Loucy (cell line): ENCODE measurements at regions not wholly inside any gene's neighbourhood (a gene's known extent, or its start where the extent isn't known, plus 50 kb on each side); places are given as distances from the start of the nearest gene placed in this dataset.

Source experiments
- H2AFZ ChIP-seq: fragments of 200-600 bp; sonication (generic); 2 replicates; pipeline ENCODE4 v1.6.0; 2016; ENCODE audit warnings: antibody characterized with exemption, mild to moderate bottlenecking, low read length, moderate library complexity
- H3F3A ChIP-seq: fragments of 200-600 bp; 2 replicates; pipeline ENCODE4 v1.6.0; 2016; ENCODE audit warnings: antibody characterized with exemption, low read depth, mild to moderate bottlenecking
- H3K27me3 ChIP-seq: fragments of 200-600 bp; sonication (generic); 2 replicates; pipeline ENCODE4 v1.6.1; 2014; ENCODE audit warnings: low read length, mild to moderate bottlenecking; ENCODE audit not compliant: insufficient read depth, poor library complexity, severe bottlenecking
- H3K36me3 ChIP-seq: fragments of 200-600 bp; sonication (generic); 2 replicates; pipeline ENCODE4 v1.6.1; 2016; ENCODE audit warnings: low read length; ENCODE audit not compliant: insufficient read depth
- H3K4me1 ChIP-seq: fragments of 200-600 bp; sonication (generic); 2 replicates; pipeline ENCODE4 v1.5.1; 2014; ENCODE audit warnings: low read length, mild to moderate bottlenecking; ENCODE audit not compliant: insufficient read depth, poor library complexity, severe bottlenecking
- H3K4me2 ChIP-seq: fragments of 200-600 bp; sonication (generic); 2 replicates; pipeline ENCODE4 v1.6.0; 2014; ENCODE audit warnings: antibody characterized with exemption, low read length, low read depth, mild to moderate bottlenecking; ENCODE audit not compliant: poor library complexity, severe bottlenecking
- H3K4me3 ChIP-seq: fragments of 200-600 bp; sonication (generic); 2 replicates; pipeline ENCODE4 v1.5.1; 2014; ENCODE audit warnings: low read length, mild to moderate bottlenecking, mixed read lengths; ENCODE audit not compliant: poor library complexity, severe bottlenecking
- H3K79me2 ChIP-seq: fragments of 200-600 bp; sonication (generic); 2 replicates; pipeline ENCODE4 v1.6.1; 2014; ENCODE audit warnings: low read length; ENCODE audit not compliant: insufficient read depth
- H3K9ac ChIP-seq: fragments of 200-600 bp; sonication (generic); 2 replicates; pipeline ENCODE4 v1.6.0; 2014; ENCODE audit warnings: mild to moderate bottlenecking, low read depth, low read length, moderate library complexity; ENCODE audit not compliant: poor library complexity, severe bottlenecking
- H3K9me2 ChIP-seq: fragments of 200-600 bp; sonication (generic); replicated peaks from 2 replicates; pipeline ENCODE4 v1.6.1; 2016; ENCODE audit warnings: low read depth, low read length, mixed read lengths
- H3K9me3 ChIP-seq: fragments of 200-600 bp; sonication (generic); 2 replicates; pipeline ENCODE4 v1.6.1; 2014; ENCODE audit warnings: mild to moderate bottlenecking, antibody characterized with exemption, low read length, low read depth; ENCODE audit not compliant: insufficient read depth
- H4K20me1 ChIP-seq: fragments of 200-600 bp; sonication (generic); 2 replicates; pipeline ENCODE4 v1.6.0; 2014; ENCODE audit warnings: antibody characterized with exemption, low read length, mild to moderate bottlenecking; ENCODE audit not compliant: insufficient read depth, poor library complexity, severe bottlenecking
- EZH2phosphoT487 ChIP-seq: fragments of 200-600 bp; IDR thresholded peaks from 2 replicates; pipeline ENCODE4 v1.6.1; 2018; ENCODE audit warnings: antibody characterized with exemption, mild to moderate bottlenecking, moderate library complexity, borderline replicate concordance
- TF ChIP-seq, protein P1 (sequence below): fragments of 200-600 bp; sonication (generic); conservative IDR thresholded peaks from 2 replicates; pipeline ENCODE4 v1.5.1; 2014; ENCODE audit warnings: mild to moderate bottlenecking, antibody characterized with exemption, low read length

DNA sequence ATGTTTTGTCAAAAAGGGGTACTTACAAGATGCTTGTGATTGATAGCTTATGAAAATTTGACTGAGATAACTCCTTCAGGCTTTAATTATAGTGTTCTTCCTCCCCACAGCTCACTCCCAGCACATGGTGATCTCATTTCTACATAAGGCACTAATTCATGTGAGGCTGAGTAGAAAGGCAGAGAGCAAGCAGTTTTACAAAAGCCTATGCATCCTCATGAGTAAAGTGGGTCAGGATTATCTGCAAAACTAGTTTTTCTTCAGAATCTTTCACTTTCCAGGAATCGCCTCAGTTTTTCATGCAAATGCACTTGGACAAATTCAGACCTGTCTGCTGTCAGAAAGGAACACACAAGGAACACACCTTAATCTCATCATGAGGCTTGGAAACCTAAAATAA lies 92.1 kb upstream of the FBN2 start:
- Histone ChIP-seq H3K4me1 (no peaks in the 10 kb centered on the region), H3K9ac (no peak overlapping the region), H3F3A (no peaks in the 10 kb centered on the region), H3K79me2 (no peaks in the 10 kb centered on the region), H3K4me3 (no peak overlapping the region), H3K9me3 (no peaks in the 10 kb centered on the region), H2AFZ (no peak overlapping the region), H3K9me2 (no peaks in the 10 kb centered on the region), H3K4me2 (no peak overlapping the region), H3K27me3 (no peaks in the 10 kb centered on the region), H4K20me1 (no peaks in the 10 kb centered on the region), H3K36me3 (no peaks in the 10 kb centered on the region)
- no peak for TF ChIP-seq EZH2phosphoT487
- TF ChIP-seq, protein P1, sequence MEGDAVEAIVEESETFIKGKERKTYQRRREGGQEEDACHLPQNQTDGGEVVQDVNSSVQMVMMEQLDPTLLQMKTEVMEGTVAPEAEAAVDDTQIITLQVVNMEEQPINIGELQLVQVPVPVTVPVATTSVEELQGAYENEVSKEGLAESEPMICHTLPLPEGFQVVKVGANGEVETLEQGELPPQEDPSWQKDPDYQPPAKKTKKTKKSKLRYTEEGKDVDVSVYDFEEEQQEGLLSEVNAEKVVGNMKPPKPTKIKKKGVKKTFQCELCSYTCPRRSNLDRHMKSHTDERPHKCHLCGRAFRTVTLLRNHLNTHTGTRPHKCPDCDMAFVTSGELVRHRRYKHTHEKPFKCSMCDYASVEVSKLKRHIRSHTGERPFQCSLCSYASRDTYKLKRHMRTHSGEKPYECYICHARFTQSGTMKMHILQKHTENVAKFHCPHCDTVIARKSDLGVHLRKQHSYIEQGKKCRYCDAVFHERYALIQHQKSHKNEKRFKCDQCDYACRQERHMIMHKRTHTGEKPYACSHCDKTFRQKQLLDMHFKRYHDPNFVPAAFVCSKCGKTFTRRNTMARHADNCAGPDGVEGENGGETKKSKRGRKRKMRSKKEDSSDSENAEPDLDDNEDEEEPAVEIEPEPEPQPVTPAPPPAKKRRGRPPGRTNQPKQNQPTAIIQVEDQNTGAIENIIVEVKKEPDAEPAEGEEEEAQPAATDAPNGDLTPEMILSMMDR = no peak

DNA sequence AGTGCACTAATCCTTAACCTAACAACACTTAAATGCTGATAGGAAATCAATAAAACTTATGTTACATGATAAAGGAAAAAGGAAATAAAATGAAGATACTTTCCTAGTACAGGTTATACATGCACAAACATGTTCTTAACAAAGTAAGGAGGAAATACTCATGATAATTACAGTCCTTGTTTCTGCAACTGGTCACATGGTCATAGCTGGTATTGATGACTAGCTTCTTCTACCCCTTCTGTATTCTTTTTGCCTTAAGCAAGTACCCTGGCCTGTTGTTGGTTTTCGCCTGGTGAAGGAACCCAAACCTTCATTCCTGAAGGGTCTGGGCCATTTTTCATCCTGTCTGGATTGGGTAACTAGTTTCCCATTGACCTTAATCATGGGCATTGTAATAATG lies 93.7 kb upstream of the FBN2 start:
- Histone ChIP-seq H3K4me3 (no peak overlapping the region), H3K9me3 (no peaks in the 10 kb centered on the region), H4K20me1 (no peaks in the 10 kb centered on the region), H3K4me2 (no peak overlapping the region), H3K36me3 (no peaks in the 10 kb centered on the region), H3K4me1 (no peaks in the 10 kb centered on the region), H3K79me2 (no peaks in the 10 kb centered on the region), H2AFZ (no peak overlapping the region), H3F3A (no peaks in the 10 kb centered on the region), H3K27me3 (no peaks in the 10 kb centered on the region), H3K9ac (no peak overlapping the region), H3K9me2 (no peaks in the 10 kb centered on the region)
- no peak for TF ChIP-seq EZH2phosphoT487
- TF ChIP-seq, protein P1 = no peak

DNA sequence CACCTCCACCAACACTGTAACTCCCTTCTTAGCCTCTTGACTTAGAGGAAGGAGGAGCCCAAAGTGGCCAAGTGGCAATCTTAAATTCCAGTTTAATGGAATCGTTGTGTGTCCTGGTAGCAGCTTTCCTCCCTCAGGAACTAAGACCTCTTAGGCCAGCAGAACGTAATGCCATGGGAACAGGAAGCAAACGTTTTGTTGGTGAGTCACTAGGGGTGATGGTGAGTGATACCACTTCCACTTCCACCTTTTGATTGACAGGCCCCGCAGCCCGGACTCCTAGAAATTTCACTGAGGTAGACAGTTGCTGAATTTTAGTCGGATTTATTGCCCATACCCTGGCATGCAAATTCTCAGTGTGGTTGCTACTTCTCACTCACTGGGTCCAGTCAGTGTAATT lies 94.2 kb upstream of the FBN2 start:
- Histone ChIP-seq H3K9me2 (no peaks in the 10 kb centered on the region), H3K79me2 (no peaks in the 10 kb centered on the region), H3K36me3 (no peaks in the 10 kb centered on the region), H3K4me2 (no peak overlapping the region), H3F3A (no peaks in the 10 kb centered on the region), H3K9me3 (no peaks in the 10 kb centered on the region), H4K20me1 (no peaks in the 10 kb centered on the region), H2AFZ (no peak overlapping the region), H3K4me3 (no peak overlapping the region), H3K9ac (no peak overlapping the region), H3K27me3 (no peaks in the 10 kb centered on the region), H3K4me1 (no peaks in the 10 kb centered on the region)
- TF ChIP-seq, protein P1 = no peak
- TF ChIP-seq EZH2phosphoT487 = no peak
